HepG2 (cell line): ENCODE measurements at regions not wholly inside any gene's neighbourhood (a gene's known extent, or its start where the extent isn't known, plus 50 kb on each side); places are given as distances from the start of the nearest gene placed in this dataset.

Experiments used
- DNMT1 ChIP-seq: sonication (generic); formaldehyde crosslinking; IDR thresholded peaks from 2 replicates; pipeline ENCODE4 v1.5.1; 2020; ENCODE audit warnings: mild to moderate bottlenecking, missing genetic modification reagents
- HOXA5 ChIP-seq: sonication (generic); formaldehyde crosslinking; IDR thresholded peaks from 2 replicates; pipeline ENCODE4 v1.4.0; 2020; ENCODE audit warnings: missing genetic modification reagents
- NKX3-1 ChIP-seq: sonication (generic); formaldehyde crosslinking; IDR thresholded peaks from 2 replicates; pipeline ENCODE4 v1.5.0; 2020; ENCODE audit warnings: missing genetic modification reagents
- RARA ChIP-seq: IDR thresholded peaks from 2 replicates; pipeline ENCODE4 v1.6.1; 2016; ENCODE audit warnings: missing genetic modification reagents, missing compliant biosample characterization
- RCOR2 ChIP-seq: IDR thresholded peaks from 2 replicates; pipeline ENCODE4 v1.6.1; 2016; ENCODE audit warnings: missing biosample characterization, missing genetic modification reagents
- ZFY ChIP-seq: sonication (generic); formaldehyde crosslinking; IDR thresholded peaks from 2 replicates; pipeline ENCODE4 v1.4.0; 2020; ENCODE audit warnings: missing genetic modification reagents
- ZNF468 ChIP-seq: sonication (generic); formaldehyde crosslinking; IDR thresholded peaks from 2 replicates; pipeline ENCODE4 v1.8.0; 2022; ENCODE audit warnings: mild to moderate bottlenecking, moderate library complexity, missing genetic modification reagents
- ZNF572 ChIP-seq: sonication (generic); formaldehyde crosslinking; IDR thresholded peaks from 2 replicates; pipeline ENCODE4 v1.5.1; 2020; ENCODE audit warnings: mild to moderate bottlenecking, missing genetic modification reagents
- ZNF792 ChIP-seq: IDR thresholded peaks from 2 replicates; pipeline ENCODE4 v1.6.1; 2016
- ZSCAN9 ChIP-seq: IDR thresholded peaks from 2 replicates; pipeline ENCODE4 v1.6.1; 2016; ENCODE audit warnings: borderline replicate concordance
- TF ChIP-seq, protein P1 (sequence below): sonication (generic); formaldehyde crosslinking; IDR thresholded peaks from 2 replicates; pipeline ENCODE4 v1.8.0; 2022; ENCODE audit warnings: mild to moderate bottlenecking, missing genetic modification reagents, moderate library complexity
- TF ChIP-seq, protein P2 (sequence below): sonication (generic); formaldehyde crosslinking; IDR thresholded peaks from 2 replicates; pipeline ENCODE4 v1.4.0; 2020; ENCODE audit warnings: missing genetic modification reagents
- TF ChIP-seq, protein P3 (sequence below): sonication (generic); formaldehyde crosslinking; IDR thresholded peaks from 2 replicates; pipeline ENCODE4 v1.8.0; 2022; ENCODE audit warnings: mild to moderate bottlenecking, missing genetic modification reagents, borderline replicate concordance

DNA sequence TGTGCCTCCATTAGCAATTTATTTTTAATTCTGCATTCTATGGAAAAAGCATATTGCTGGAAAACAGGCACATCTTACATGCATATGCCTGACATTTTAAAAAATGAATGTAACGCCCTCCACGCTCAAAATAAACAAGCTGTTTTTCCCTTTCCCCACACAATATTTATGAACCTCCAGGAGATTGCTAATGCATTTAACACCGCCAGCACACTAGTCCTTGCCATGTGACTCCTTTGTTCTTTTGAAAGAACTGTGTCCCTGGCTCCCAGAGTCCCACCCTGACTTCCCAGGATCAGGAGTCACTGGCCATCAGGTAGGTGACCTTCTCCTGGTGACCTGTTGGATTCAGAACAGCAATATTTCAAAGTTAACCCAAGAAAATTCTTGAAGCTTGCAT, 571.2 kb upstream of the CFAP20DC start (continued):
- TF ChIP-seq, protein P1, sequence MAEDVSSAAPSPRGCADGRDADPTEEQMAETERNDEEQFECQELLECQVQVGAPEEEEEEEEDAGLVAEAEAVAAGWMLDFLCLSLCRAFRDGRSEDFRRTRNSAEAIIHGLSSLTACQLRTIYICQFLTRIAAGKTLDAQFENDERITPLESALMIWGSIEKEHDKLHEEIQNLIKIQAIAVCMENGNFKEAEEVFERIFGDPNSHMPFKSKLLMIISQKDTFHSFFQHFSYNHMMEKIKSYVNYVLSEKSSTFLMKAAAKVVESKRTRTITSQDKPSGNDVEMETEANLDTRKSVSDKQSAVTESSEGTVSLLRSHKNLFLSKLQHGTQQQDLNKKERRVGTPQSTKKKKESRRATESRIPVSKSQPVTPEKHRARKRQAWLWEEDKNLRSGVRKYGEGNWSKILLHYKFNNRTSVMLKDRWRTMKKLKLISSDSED (CRISPR knock-in tag), result no peak
- no peak for TF ChIP-seq ZNF572
- no peak for TF ChIP-seq HOXA5 (CRISPR knock-in tag)
- TF ChIP-seq, protein P2, sequence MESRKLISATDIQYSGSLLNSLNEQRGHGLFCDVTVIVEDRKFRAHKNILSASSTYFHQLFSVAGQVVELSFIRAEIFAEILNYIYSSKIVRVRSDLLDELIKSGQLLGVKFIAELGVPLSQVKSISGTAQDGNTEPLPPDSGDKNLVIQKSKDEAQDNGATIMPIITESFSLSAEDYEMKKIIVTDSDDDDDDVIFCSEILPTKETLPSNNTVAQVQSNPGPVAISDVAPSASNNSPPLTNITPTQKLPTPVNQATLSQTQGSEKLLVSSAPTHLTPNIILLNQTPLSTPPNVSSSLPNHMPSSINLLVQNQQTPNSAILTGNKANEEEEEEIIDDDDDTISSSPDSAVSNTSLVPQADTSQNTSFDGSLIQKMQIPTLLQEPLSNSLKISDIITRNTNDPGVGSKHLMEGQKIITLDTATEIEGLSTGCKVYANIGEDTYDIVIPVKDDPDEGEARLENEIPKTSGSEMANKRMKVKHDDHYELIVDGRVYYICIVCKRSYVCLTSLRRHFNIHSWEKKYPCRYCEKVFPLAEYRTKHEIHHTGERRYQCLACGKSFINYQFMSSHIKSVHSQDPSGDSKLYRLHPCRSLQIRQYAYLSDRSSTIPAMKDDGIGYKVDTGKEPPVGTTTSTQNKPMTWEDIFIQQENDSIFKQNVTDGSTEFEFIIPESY (CRISPR knock-in tag), result no peak
- no peak for TF ChIP-seq ZFY
- TF ChIP-seq, protein P3, sequence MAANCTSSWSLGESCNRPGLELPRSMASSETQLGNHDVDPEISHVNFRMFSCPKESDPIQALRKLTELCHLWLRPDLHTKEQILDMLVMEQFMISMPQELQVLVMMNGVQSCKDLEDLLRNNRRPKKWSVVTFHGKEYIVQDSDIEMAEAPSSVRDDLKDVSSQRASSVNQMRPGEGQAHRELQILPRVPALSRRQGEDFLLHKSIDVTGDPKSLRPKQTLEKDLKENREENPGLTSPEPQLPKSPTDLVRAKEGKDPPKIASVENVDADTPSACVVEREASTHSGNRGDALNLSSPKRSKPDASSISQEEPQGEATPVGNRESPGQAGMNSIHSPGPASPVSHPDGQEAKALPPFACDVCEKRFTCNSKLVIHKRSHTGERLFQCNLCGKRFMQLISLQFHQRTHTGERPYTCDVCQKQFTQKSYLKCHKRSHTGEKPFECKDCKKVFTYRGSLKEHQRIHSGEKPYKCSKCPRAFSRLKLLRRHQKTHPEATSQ, result no peak
- TF ChIP-seq RCOR2, result no peak
- no peak for TF ChIP-seq DNMT1
- TF ChIP-seq ZNF468 (CRISPR knock-in tag), result no peak
- no peak for TF ChIP-seq NKX3-1 (CRISPR knock-in tag)
- no peak for TF ChIP-seq ZNF792
- TF ChIP-seq ZSCAN9 (CRISPR knock-in tag), result no peak
- TF ChIP-seq RARA, result no peak
